Keratinocyte (primary cell): ENCODE measurements at regions not wholly inside any gene's neighbourhood (a gene's known extent, or its start where the extent isn't known, plus 50 kb on each side); places are given as distances from the start of the nearest gene placed in this dataset.

Experiments used
- DNase-seq: peaks from one replicate; pipeline ENCODE4 v3.0.0-alpha.2; 2011; ENCODE audit warnings: low read depth, missing footprints, low spot score
- FAIRE-seq: peaks from 2 replicates; lab custom pipeline; 2011; peaks lifted over from hg19 to GRCh38; lab: Jason Lieb, UNC
- H2AFZ ChIP-seq: 2 replicates; pipeline ENCODE4 v1.6.0; 2012; ENCODE audit warnings: low read length, control low read depth, inconsistent platforms; ENCODE audit not compliant: control insufficient read depth
- H3K27ac ChIP-seq: 2 replicates; pipeline ENCODE4 v1.5.1; 2011; ENCODE audit warnings: low read length; ENCODE audit not compliant: control insufficient read depth, insufficient read depth
- H3K27me3 ChIP-seq: 3 replicates; pipeline ENCODE4 v1.6.0; 2011; ENCODE audit warnings: low read length; ENCODE audit not compliant: control insufficient read depth, insufficient read depth; ENCODE audit errors: extremely low read depth
- H3K36me3 ChIP-seq, 2 experiments: 2 replicates in 1 of 2; 3 replicates in 1 of 2; pipeline ENCODE4 v1.5.1; 2011; ENCODE audit warnings: low read length in 2 of 2, mild to moderate bottlenecking in 1 of 2; ENCODE audit not compliant: control insufficient read depth in 2 of 2, insufficient read depth in 2 of 2; ENCODE audit errors: extremely low read depth in 1 of 2
- H3K4me1 ChIP-seq: 3 replicates; pipeline ENCODE4 v1.5.1; 2011; ENCODE audit warnings: low read length; ENCODE audit not compliant: control insufficient read depth, insufficient read depth; ENCODE audit errors: extremely low read depth
- H3K4me2 ChIP-seq: 3 replicates; pipeline ENCODE4 v1.6.0; 2011; ENCODE audit warnings: low read depth, low read length; ENCODE audit not compliant: control insufficient read depth, insufficient read depth; ENCODE audit errors: extremely low read depth
- H3K4me3 ChIP-seq, 3 experiments: fragments of 200-600 bp in 1 of 3; sonication (generic) in 1 of 3; 2 replicates in 2 of 3; 3 replicates in 1 of 3; pipeline ENCODE4 v1.5.1; 2011 to 2016; ENCODE audit warnings: low read length in 3 of 3, mild to moderate bottlenecking in 3 of 3, control low read depth in 2 of 3, inconsistent platforms in 1 of 3, low read depth in 1 of 3, mixed read lengths in 1 of 3, mixed run types in 1 of 3, moderate library complexity in 1 of 3; ENCODE audit not compliant: control insufficient read depth in 2 of 3, insufficient read depth in 2 of 3; ENCODE audit errors: extremely low read depth in 1 of 3
- H3K79me2 ChIP-seq: 2 replicates; pipeline ENCODE4 v1.6.0; 2012; ENCODE audit warnings: low read length; ENCODE audit not compliant: control insufficient read depth, insufficient read depth
- H3K9ac ChIP-seq: 3 replicates; pipeline ENCODE4 v1.6.0; 2011; ENCODE audit warnings: low read length; ENCODE audit not compliant: control insufficient read depth, insufficient read depth; ENCODE audit errors: extremely low read depth
- H3K9me1 ChIP-seq: 3 replicates; pipeline ENCODE4 v1.6.0; 2011; ENCODE audit warnings: low read length; ENCODE audit not compliant: control insufficient read depth, insufficient read depth; ENCODE audit errors: extremely low read depth
- H3K9me3 ChIP-seq: 2 replicates; pipeline ENCODE4 v1.5.1; 2012; ENCODE audit warnings: low read depth, low read length; ENCODE audit not compliant: control insufficient read depth
- H4K20me1 ChIP-seq: 3 replicates; pipeline ENCODE4 v1.6.0; 2011; ENCODE audit warnings: low read length; ENCODE audit not compliant: control insufficient read depth, insufficient read depth; ENCODE audit errors: extremely low read depth
- EZH2 ChIP-seq: IDR thresholded peaks from one replicate; pipeline ENCODE4 v1.6.1; 2012; ENCODE audit warnings: inconsistent platforms, mild to moderate bottlenecking, low read length, moderate library complexity
- dilution Hi-C: fragments of 300-500 bp; cut with MboI; formaldehyde crosslinking; loops from one replicate; pipeline ENCODE4 v1.7.0; 2020; ENCODE audit warnings: low sequenced_read_pairs; ENCODE audit not compliant: extremely low pct_ligation_motif_present
- TF ChIP-seq, protein P1 (sequence below), 3 experiments: IDR thresholded peaks in 1 of 3; conservative IDR thresholded peaks in 1 of 3; optimal IDR thresholded peaks in 1 of 3; 2 replicates in 2 of 3; 3 replicates in 1 of 3; pipeline versions ENCODE3 to v1.5.1; 2011; ENCODE audit warnings: low read length in 3 of 3, mild to moderate bottlenecking in 3 of 3, moderate library complexity in 2 of 3, control low read depth in 1 of 3, inconsistent platforms in 1 of 3; ENCODE audit not compliant: insufficient read depth in 2 of 3; ENCODE audit errors: extremely low read depth in 1 of 3

DNA sequence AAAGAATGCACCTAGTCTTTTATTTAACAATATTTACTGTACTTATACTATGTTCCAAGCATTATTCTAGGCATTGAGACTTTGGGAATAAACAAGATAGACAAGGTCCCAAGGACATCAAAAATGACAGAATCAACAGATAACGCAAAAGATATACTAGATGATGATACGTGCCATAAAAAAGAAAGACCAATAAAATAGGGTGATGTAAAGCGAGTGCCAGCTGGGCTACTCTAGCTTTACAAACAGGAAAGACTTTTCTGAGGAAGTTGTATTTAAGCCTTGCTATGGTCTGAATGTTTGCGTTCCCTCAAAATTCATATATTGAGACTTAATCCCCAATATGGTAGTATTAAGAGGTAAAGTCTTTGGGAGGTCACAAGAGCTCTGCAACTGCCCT, 310.2 kb upstream of the RGMB start:
- Histone ChIP-seq H2AFZ (no peak overlapping the region), H3K79me2 (no peaks in the 10 kb centered on the region), H3K27ac (no peak overlapping the region), H3K4me3 (no peak overlapping the region), H4K20me1 (no peaks in the 10 kb centered on the region), H3K36me3 (no peaks in the 10 kb centered on the region), H3K27me3 (no peaks in the 10 kb centered on the region), H3K9me3 (no peaks in the 10 kb centered on the region), H3K9ac (no peak overlapping the region), H3K4me2 (peak overlapping the region; percentile 22), H3K4me1 (peaks cover 13% of the 10 kb centered on the region), H3K9me1 (no peaks in the 10 kb centered on the region)
- TF ChIP-seq EZH2, result no peak
- TF ChIP-seq, protein P1, sequence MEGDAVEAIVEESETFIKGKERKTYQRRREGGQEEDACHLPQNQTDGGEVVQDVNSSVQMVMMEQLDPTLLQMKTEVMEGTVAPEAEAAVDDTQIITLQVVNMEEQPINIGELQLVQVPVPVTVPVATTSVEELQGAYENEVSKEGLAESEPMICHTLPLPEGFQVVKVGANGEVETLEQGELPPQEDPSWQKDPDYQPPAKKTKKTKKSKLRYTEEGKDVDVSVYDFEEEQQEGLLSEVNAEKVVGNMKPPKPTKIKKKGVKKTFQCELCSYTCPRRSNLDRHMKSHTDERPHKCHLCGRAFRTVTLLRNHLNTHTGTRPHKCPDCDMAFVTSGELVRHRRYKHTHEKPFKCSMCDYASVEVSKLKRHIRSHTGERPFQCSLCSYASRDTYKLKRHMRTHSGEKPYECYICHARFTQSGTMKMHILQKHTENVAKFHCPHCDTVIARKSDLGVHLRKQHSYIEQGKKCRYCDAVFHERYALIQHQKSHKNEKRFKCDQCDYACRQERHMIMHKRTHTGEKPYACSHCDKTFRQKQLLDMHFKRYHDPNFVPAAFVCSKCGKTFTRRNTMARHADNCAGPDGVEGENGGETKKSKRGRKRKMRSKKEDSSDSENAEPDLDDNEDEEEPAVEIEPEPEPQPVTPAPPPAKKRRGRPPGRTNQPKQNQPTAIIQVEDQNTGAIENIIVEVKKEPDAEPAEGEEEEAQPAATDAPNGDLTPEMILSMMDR (optimal IDR thresholded peaks at IDR 0.05 in 1 of 3, IDR thresholded peaks at IDR 0.05 in 1 of 3, conservative IDR thresholded peaks at IDR 0.05 in 1 of 3; ENCODE audit: extremely low read depth in 1 of 3, insufficient read depth in 2 of 3, low read length in 3 of 3), result no peak
- DNase-seq (no peak), FAIRE-seq (no peak)
- dilution Hi-C loops, result no loop called here

GRCh38 chr5:98463676-98464075, 309.8 kb upstream of the RGMB start:
- dilution Hi-C loops, result no loop called here
- Histone ChIP-seq H4K20me1 (no peaks in the 10 kb centered on the region), H3K36me3 (no peaks in the 10 kb centered on the region), H3K27ac (no peak overlapping the region), H3K9me1 (no peaks in the 10 kb centered on the region), H3K79me2 (no peaks in the 10 kb centered on the region), H3K27me3 (no peaks in the 10 kb centered on the region), H3K9me3 (no peaks in the 10 kb centered on the region), H2AFZ (peak overlapping the region; percentile 37), H3K4me1 (peaks cover 16% of the 10 kb centered on the region), H3K4me3 (no peak overlapping the region), H3K9ac (no peak overlapping the region), H3K4me2 (peak overlapping the region; percentile 22)
- DNase-seq (no peak), FAIRE-seq (no peak)
- TF ChIP-seq, protein P1 (optimal IDR thresholded peaks at IDR 0.05 in 1 of 3, IDR thresholded peaks at IDR 0.05 in 1 of 3, conservative IDR thresholded peaks at IDR 0.05 in 1 of 3; ENCODE audit: extremely low read depth in 1 of 3, insufficient read depth in 2 of 3, low read length in 3 of 3), result no peak
- TF ChIP-seq EZH2, result no peak
